OCI-LY7 (cell line): ENCODE measurements at regions not wholly inside any gene's neighbourhood (a gene's known extent, or its start where the extent isn't known, plus 50 kb on each side); places are given as distances from the start of the nearest gene placed in this dataset.

Experiments
- CTCF ChIP-seq: fragments of 200-600 bp; sonication (generic); conservative IDR thresholded peaks from 2 replicates; pipeline ENCODE4 v1.5.1; 2014; ENCODE audit warnings: mild to moderate bottlenecking, antibody characterized with exemption, low read length, moderate library complexity, mixed read lengths
- EZH2phosphoT487 ChIP-seq: fragments of 200-600 bp; sonication (generic); IDR thresholded peaks from 2 replicates; pipeline ENCODE4 v1.6.1; 2018; ENCODE audit warnings: low read depth, borderline replicate concordance, mild to moderate bottlenecking, mixed run types, antibody characterized with exemption, low read length, moderate library complexity, mixed read lengths

- TF ChIP-seq CTCF (no peak), EZH2phosphoT487 (no peak)
These were observed 58.3 kb upstream of the SHB start for GRCh38 chr9:38127271-38127839.
